Spinal cord (tissue), 9 donors: ENCODE measurements at regions not wholly inside any gene's neighbourhood (a gene's known extent, or its start where the extent isn't known, plus 50 kb on each side); places are given as distances from the start of the nearest gene placed in this dataset.

Experiments
- DNase-seq, 6 donors: peaks; one replicate each; pipeline versions ENCODE4 v3.0.0 to v3.0.0-alpha.2; 2013 to 2015; ENCODE audit warnings: low spot score in 6 of 6, low read depth in 4 of 6
- H3K27ac ChIP-seq: one replicate; pipeline ENCODE4 v1.5.1; 2013; ENCODE audit warnings: low read depth, low read length, control low read depth
- H3K27me3 ChIP-seq: one replicate; pipeline ENCODE4 v1.6.1; 2013; ENCODE audit warnings: low read length; ENCODE audit not compliant: control insufficient read depth, insufficient read depth
- H3K36me3 ChIP-seq: one replicate; pipeline ENCODE4 v1.6.1; 2013; ENCODE audit warnings: low read length; ENCODE audit not compliant: control insufficient read depth, insufficient read depth
- H3K4me1 ChIP-seq: one replicate; pipeline ENCODE4 v1.6.1; 2013; ENCODE audit warnings: low read length; ENCODE audit not compliant: control insufficient read depth, insufficient read depth
- H3K4me3 ChIP-seq: one replicate; pipeline ENCODE4 v1.5.1; 2013; ENCODE audit warnings: low read depth, low read length, control low read depth
- H3K9me3 ChIP-seq: one replicate; pipeline ENCODE4 v1.6.1; 2013; ENCODE audit warnings: low read length; ENCODE audit not compliant: control insufficient read depth, insufficient read depth
- WGBS: methylation state at CpG from one replicate; pipeline ENCODE4 v1.1.5; 2013; ENCODE audit warnings: missing lambda C conversion rate; ENCODE audit not compliant: insufficient coverage; 5-methylcytosine and 5-hydroxymethylcytosine counted together
- donor health status: healthy.

- Histone ChIP-seq H3K27me3 (no peaks in the 10 kb centered on the region), H3K4me1 (no peaks in the 10 kb centered on the region), H3K4me3 (no peak overlapping the region), H3K9me3 (no peaks in the 10 kb centered on the region), H3K27ac (no peak overlapping the region), H3K36me3 (no peaks in the 10 kb centered on the region)
- DNase-seq: no peak
- WGBS: 95% methylated on average over 4 of the region's 6 CpGs
Measured at GRCh38 chr18:6601241-6601640, 128.3 kb upstream of the ARHGAP28 start.

GRCh38 chr18:6602365-6602764 is 127.2 kb upstream of the ARHGAP28 start:
- Histone ChIP-seq H3K36me3 (no peaks in the 10 kb centered on the region), H3K27ac (no peak overlapping the region), H3K4me1 (no peaks in the 10 kb centered on the region), H3K9me3 (no peaks in the 10 kb centered on the region), H3K4me3 (no peak overlapping the region), H3K27me3 (no peaks in the 10 kb centered on the region)
- no peak for DNase-seq
- 84% methylated on average over 5 of the region's 5 CpGs for WGBS

- Histone ChIP-seq H3K36me3 (no peaks in the 10 kb centered on the region), H3K4me1 (no peaks in the 10 kb centered on the region), H3K9me3 (no peaks in the 10 kb centered on the region), H3K27ac (no peak overlapping the region), H3K27me3 (no peaks in the 10 kb centered on the region), H3K4me3 (no peak overlapping the region)
- DNase-seq: no peak
- WGBS: 100% methylated on average over 1 of the region's 3 CpGs
Measured at GRCh38 chr18:6604573-6604941, 125.0 kb upstream of the ARHGAP28 start.

- Histone ChIP-seq H3K27ac (no peak overlapping the region), H3K4me1 (no peaks in the 10 kb centered on the region), H3K27me3 (no peaks in the 10 kb centered on the region), H3K4me3 (no peak overlapping the region), H3K36me3 (no peaks in the 10 kb centered on the region), H3K9me3 (no peaks in the 10 kb centered on the region)
- no CpG with 5 or more reads among the region's 6 CpGs for WGBS
- peak in 1 of 6 donors; percentile 56 for DNase-seq
Measured at GRCh38 chr18:6605115-6605869, 124.2 kb upstream of the ARHGAP28 start.

GRCh38 chr18:6606411-6607085 is 123.0 kb upstream of the ARHGAP28 start:
- Histone ChIP-seq H3K4me1 (no peaks in the 10 kb centered on the region), H3K9me3 (no peaks in the 10 kb centered on the region), H3K4me3 (no peak overlapping the region), H3K36me3 (no peaks in the 10 kb centered on the region), H3K27ac (no peak overlapping the region), H3K27me3 (no peaks in the 10 kb centered on the region)
- DNase-seq: no peak
- no CpG with 5 or more reads among the region's 4 CpGs for WGBS

GRCh38 chr18:6607343-6607742 is 122.2 kb upstream of the ARHGAP28 start:
- Histone ChIP-seq H3K4me3 (no peak overlapping the region), H3K27me3 (no peaks in the 10 kb centered on the region), H3K9me3 (no peaks in the 10 kb centered on the region), H3K36me3 (no peaks in the 10 kb centered on the region), H3K4me1 (no peaks in the 10 kb centered on the region), H3K27ac (no peak overlapping the region)
- DNase-seq: peak in 2 of 6 donors; percentile 22 to 49
- 52% methylated on average over 5 of the region's 6 CpGs for WGBS

GRCh38 chr18:6609666-6610264 is 119.8 kb upstream of the ARHGAP28 start:
- H3K36me3 ChIP-seq: no peaks in the 10 kb centered on the region
- no peak overlapping the region for H3K4me3 ChIP-seq
- H3K9me3 ChIP-seq: no peaks in the 10 kb centered on the region
- H3K27me3 ChIP-seq: no peaks in the 10 kb centered on the region
- H3K27ac ChIP-seq: no peak overlapping the region
- WGBS: 83% methylated on average over 4 of the region's 7 CpGs
- H3K4me1 ChIP-seq: no peaks in the 10 kb centered on the region
- DNase-seq: peak in 1 of 6 donors; percentile 18

GRCh38 chr18:6610466-6610865 is 119.0 kb upstream of the ARHGAP28 start:
- 80% methylated on average over 1 of the region's 3 CpGs for WGBS
- Histone ChIP-seq H3K36me3 (no peaks in the 10 kb centered on the region), H3K4me1 (no peaks in the 10 kb centered on the region), H3K9me3 (no peaks in the 10 kb centered on the region), H3K27me3 (no peaks in the 10 kb centered on the region), H3K27ac (no peak overlapping the region), H3K4me3 (no peak overlapping the region)
- DNase-seq: peak in 1 of 6 donors; percentile 34

GRCh38 chr18:6613581-6613980 is 115.9 kb upstream of the ARHGAP28 start:
- H3K9me3 ChIP-seq: no peaks in the 10 kb centered on the region
- WGBS: no CpG with 5 or more reads among the region's 1 CpG
- no peaks in the 10 kb centered on the region for H3K4me1 ChIP-seq
- no peak overlapping the region for H3K27ac ChIP-seq
- no peaks in the 10 kb centered on the region for H3K36me3 ChIP-seq
- DNase-seq: no peak
- H3K27me3 ChIP-seq: no peaks in the 10 kb centered on the region
- H3K4me3 ChIP-seq: no peak overlapping the region

GRCh38 chr18:6614952-6615351 is 114.6 kb upstream of the ARHGAP28 start:
- H3K27me3 ChIP-seq: no peaks in the 10 kb centered on the region
- DNase-seq: no peak
- no peaks in the 10 kb centered on the region for H3K4me1 ChIP-seq
- no peak overlapping the region for H3K4me3 ChIP-seq
- H3K36me3 ChIP-seq: no peaks in the 10 kb centered on the region
- no peak overlapping the region for H3K27ac ChIP-seq
- no peaks in the 10 kb centered on the region for H3K9me3 ChIP-seq
- WGBS: 100% methylated on average over 1 of the region's 4 CpGs
